ENCODE measurements at regions not wholly inside any gene's neighbourhood (a gene's known extent, or its start where the extent isn't known, plus 50 kb on each side); places are given as distances from the start of the nearest gene placed in this dataset.

- TF ChIP-seq NFIC (IDR thresholded peaks at IDR 0.05; ENCODE audit: low read length): peak; percentile 85; the same call in 1 of the 2 replicates
- TF ChIP-seq NFATC3 (CRISPR knock-in tag; IDR thresholded peaks at IDR 0.05): no peak
- TF ChIP-seq ZIK1 (CRISPR knock-in tag; IDR thresholded peaks at IDR 0.05; ENCODE audit: borderline replicate concordance, low read depth): no peak
- TF ChIP-seq NCOR1 (IDR thresholded peaks at IDR 0.05; ENCODE audit: borderline replicate concordance, low read length): peak; percentile 82; the same call in 1 of the 2 replicates
- TF ChIP-seq RBM22 (optimal IDR thresholded peaks at IDR 0.05; ENCODE audit: low read length): peak; percentile 41
- TF ChIP-seq ZNF143 (CRISPR knock-in tag; IDR thresholded peaks at IDR 0.05): no peak
- no peak for TF ChIP-seq ZNF780A (CRISPR knock-in tag; IDR thresholded peaks at IDR 0.05)
- no peak for TF ChIP-seq SNAI1 (CRISPR knock-in tag; IDR thresholded peaks at IDR 0.05; ENCODE audit: borderline replicate concordance)
- no peak for TF ChIP-seq ZNF775 (CRISPR knock-in tag; IDR thresholded peaks at IDR 0.05; ENCODE audit: borderline replicate concordance)
- no peak for TF ChIP-seq ZSCAN29 (CRISPR knock-in tag; conservative IDR thresholded peaks at IDR 0.05)
- TF ChIP-seq ZSCAN20 (CRISPR knock-in tag; IDR thresholded peaks at IDR 0.05; ENCODE audit: borderline replicate concordance): no peak
- TF ChIP-seq SRSF1 (optimal IDR thresholded peaks at IDR 0.05; ENCODE audit: low read depth, low read length): no peak
- TF ChIP-seq MAFG (CRISPR knock-in tag; IDR thresholded peaks at IDR 0.05): no peak
- no peak for TF ChIP-seq ZNF232 (CRISPR knock-in tag; IDR thresholded peaks at IDR 0.05; ENCODE audit: borderline replicate concordance)
- peak; percentile 86 for TF ChIP-seq RERE (CRISPR knock-in tag; IDR thresholded peaks at IDR 0.05; ENCODE audit: low read depth)
- TF ChIP-seq ATM (IDR thresholded peaks at IDR 0.05; ENCODE audit: borderline replicate concordance): no peak
- TF ChIP-seq DR1 (CRISPR knock-in tag; IDR thresholded peaks at IDR 0.05): no peak
- TF ChIP-seq AGO1 (IDR thresholded peaks at IDR 0.05; ENCODE audit: low read depth, low read length, poor library complexity, severe bottlenecking): no peak
- no peak for TF ChIP-seq GLMP (CRISPR knock-in tag; IDR thresholded peaks at IDR 0.05; ENCODE audit: borderline replicate concordance)
- peak; percentile 71 for TF ChIP-seq HNF4G (IDR thresholded peaks at IDR 0.05; ENCODE audit: borderline replicate concordance, low read depth, low read length)
- peak; percentile 50; the same call in 1 of the 2 replicates for TF ChIP-seq HNF4G (CRISPR knock-in tag; IDR thresholded peaks at IDR 0.05; ENCODE audit: borderline replicate concordance, low read depth)
- peak; percentile 96 for TF ChIP-seq ZNF710 (CRISPR knock-in tag; IDR thresholded peaks at IDR 0.05; ENCODE audit: borderline replicate concordance)
- TF ChIP-seq MTA1 (CRISPR knock-in tag; IDR thresholded peaks at IDR 0.05; ENCODE audit: borderline replicate concordance): no peak
- TF ChIP-seq KMT2B (CRISPR knock-in tag; IDR thresholded peaks at IDR 0.05): peak; percentile 72
Observed at GRCh38 chr2:78260861-78261260, 738.7 kb upstream of the LRRTM4 start (continued).

All from HepG2 (cell line).